NT2/D1 (cell line): ENCODE measurements at regions not wholly inside any gene's neighbourhood (a gene's known extent, or its start where the extent isn't known, plus 50 kb on each side); places are given as distances from the start of the nearest gene placed in this dataset.

Experiments
- DNase-seq: peaks from one replicate; pipeline ENCODE4 v3.0.0-alpha.2; 2011; ENCODE audit warnings: low read depth, low spot score
- H3K27me3 ChIP-seq: 2 replicates; pipeline ENCODE4 v1.6.0; 2011; ENCODE audit warnings: mild to moderate bottlenecking; ENCODE audit not compliant: insufficient read length, insufficient read depth
- H3K36me3 ChIP-seq: 2 replicates; pipeline ENCODE4 v1.6.1; 2011; ENCODE audit warnings: mild to moderate bottlenecking, low read length, mixed read lengths; ENCODE audit not compliant: insufficient read depth, insufficient read length
- H3K4me1 ChIP-seq: 2 replicates; pipeline ENCODE4 v1.5.1; 2011; ENCODE audit not compliant: insufficient read depth, insufficient read length
- H3K4me3 ChIP-seq: 2 replicates; pipeline ENCODE4 v1.5.1; 2011; ENCODE audit warnings: low read depth; ENCODE audit not compliant: insufficient read length
- H3K9ac ChIP-seq: 2 replicates; pipeline ENCODE4 v1.6.0; 2011; ENCODE audit warnings: low read depth; ENCODE audit not compliant: insufficient read length
- H3K9me3 ChIP-seq: 2 replicates; pipeline ENCODE4 v1.5.1; 2011; ENCODE audit warnings: mild to moderate bottlenecking, low read length; ENCODE audit not compliant: insufficient read depth
- SUZ12 ChIP-seq: IDR thresholded peaks from 2 replicates; pipeline ENCODE4 v1.6.1; 2011; ENCODE audit not compliant: insufficient read length, insufficient read depth; ENCODE audit errors: extremely low read depth
- YY1 ChIP-seq: IDR thresholded peaks from 2 replicates; pipeline ENCODE4 v1.6.1; 2011; ENCODE audit not compliant: insufficient read length, insufficient read depth
- ZNF274 ChIP-seq: IDR thresholded peaks from 2 replicates; pipeline ENCODE4 v1.6.1; 2011; ENCODE audit warnings: mild to moderate bottlenecking, low read depth, low read length

DNA sequence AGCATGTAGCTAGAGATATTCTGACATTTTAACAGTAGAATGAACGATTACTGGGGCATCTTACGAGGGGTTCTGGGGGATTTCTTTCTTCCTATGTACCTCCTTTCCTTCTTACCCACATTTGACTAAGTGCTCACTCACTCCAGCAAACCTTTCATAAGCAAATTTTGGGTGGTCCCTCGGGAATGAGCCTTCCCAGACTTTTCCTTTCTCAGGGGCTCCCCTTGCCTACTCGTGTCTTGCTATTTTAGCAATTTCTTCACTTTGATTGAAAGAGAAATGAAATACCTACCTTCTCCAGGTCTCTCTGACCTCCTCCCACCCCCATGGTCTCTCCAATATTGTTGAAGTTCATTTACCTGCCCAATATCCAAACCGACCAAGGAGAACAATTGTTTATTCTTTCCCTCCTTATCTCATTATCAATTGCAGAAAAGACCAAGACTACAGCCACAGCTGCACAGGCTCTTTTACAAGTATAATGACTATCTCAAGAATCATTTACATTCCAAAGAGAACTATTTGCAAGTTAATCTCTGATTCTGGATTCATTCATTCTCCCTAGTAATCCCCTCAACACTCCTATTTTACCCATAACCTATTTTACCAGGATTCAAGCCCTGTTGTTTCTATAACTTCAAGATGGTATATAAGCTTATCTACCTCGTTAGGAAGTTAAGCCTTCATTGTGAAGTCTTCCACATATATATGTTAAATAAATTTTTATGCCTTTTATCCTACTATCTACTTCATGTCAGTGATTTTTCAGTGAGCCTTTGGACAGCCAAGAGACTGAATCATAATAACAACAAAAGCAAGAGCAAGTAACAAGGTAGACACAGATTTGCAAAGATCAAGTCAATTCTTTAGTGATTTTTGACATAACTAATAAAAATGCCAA lies 480.6 kb downstream of the IPMK start:
- no peaks in the 10 kb centered on the region for H3K27me3 ChIP-seq
- no peak for TF ChIP-seq SUZ12
- no peak overlapping the region for H3K4me3 ChIP-seq
- H3K9ac ChIP-seq: no peak overlapping the region
- peaks cover 4% of the 10 kb centered on the region; the same call in 1 of the 2 replicates for H3K9me3 ChIP-seq
- DNase-seq: peak; percentile 61
- no peaks in the 10 kb centered on the region for H3K4me1 ChIP-seq
- no peaks in the 10 kb centered on the region for H3K36me3 ChIP-seq

DNA sequence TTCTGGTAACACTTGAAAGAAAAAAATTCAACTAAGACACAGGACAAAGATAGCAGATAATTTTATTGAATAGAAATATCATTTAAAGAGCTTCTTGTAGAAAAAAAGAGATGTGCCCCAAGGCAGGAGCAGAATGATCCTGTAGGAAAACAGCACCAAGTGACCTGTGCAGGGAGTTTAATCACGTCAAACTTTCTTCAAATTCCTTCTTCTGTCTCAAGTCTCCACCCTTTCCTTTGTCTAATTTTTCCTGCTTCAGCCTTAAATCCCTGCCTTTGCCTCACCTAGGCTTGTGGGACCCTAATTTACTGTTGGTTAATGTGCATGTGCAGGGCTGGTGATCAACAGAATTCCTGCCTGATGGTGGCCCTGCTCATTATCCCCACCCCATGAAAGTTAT lies 481.4 kb downstream of the IPMK start:
- DNase-seq: no peak
- Histone ChIP-seq H3K4me3 (no peak overlapping the region), H3K9me3 (peaks cover 4% of the 10 kb centered on the region; the same call in 1 of the 2 replicates), H3K27me3 (no peaks in the 10 kb centered on the region), H3K4me1 (no peaks in the 10 kb centered on the region), H3K9ac (no peak overlapping the region), H3K36me3 (no peaks in the 10 kb centered on the region)
- TF ChIP-seq ZNF274 (no peak), SUZ12 (no peak), YY1 (no peak)

DNA sequence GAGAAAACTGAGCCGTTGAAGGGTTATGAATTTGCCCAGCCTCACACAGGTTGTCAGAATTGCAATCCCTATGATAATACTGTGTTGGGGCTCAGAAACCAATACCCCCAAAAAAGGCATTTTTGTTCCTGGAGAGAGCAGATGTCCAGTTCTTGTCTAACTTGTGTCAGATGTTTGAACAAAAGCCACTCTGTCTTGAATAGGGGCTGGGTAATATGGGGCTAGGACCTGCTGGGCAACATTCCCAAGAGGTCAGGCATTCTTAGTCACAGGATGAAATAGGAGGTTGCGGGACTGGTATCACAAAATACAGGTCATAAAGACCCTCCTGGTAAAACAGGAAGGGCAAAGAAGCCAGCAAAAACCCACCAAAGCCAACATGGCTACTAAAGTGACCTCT lies 482.1 kb downstream of the IPMK start:
- no peak overlapping the region for H3K4me3 ChIP-seq
- no peaks in the 10 kb centered on the region for H3K36me3 ChIP-seq
- no peaks in the 10 kb centered on the region for H3K27me3 ChIP-seq
- no peaks in the 10 kb centered on the region for H3K4me1 ChIP-seq
- H3K9ac ChIP-seq: no peak overlapping the region
- peaks cover 4% of the 10 kb centered on the region; the same call in 1 of the 2 replicates for H3K9me3 ChIP-seq
- TF ChIP-seq ZNF274 (no peak), YY1 (no peak), SUZ12 (no peak)
- no peak for DNase-seq

DNA sequence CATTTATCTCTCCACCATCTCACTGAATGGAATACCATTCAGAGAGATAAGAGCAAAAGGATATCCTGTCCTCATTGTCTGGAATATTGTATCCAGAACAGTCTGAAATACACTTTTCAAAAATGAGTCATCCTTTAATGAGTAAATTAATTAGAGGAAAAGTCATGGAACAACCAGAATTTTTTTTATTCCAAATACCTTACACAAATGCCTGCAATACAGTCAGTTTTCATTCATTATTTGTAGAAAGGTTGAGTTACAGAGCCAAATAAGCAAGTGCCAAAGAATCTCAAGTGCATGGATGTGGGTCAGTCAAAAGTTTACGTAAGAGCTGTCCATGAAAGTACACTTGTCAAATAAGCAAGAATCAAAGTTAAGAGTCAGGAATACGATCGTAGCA lies 482.6 kb downstream of the IPMK start:
- no peak overlapping the region for H3K9ac ChIP-seq
- peaks cover 4% of the 10 kb centered on the region; the same call in 1 of the 2 replicates for H3K9me3 ChIP-seq
- H3K4me1 ChIP-seq: no peaks in the 10 kb centered on the region
- H3K4me3 ChIP-seq: no peak overlapping the region
- DNase-seq: no peak
- TF ChIP-seq SUZ12 (no peak), ZNF274 (no peak), YY1 (no peak)
- no peaks in the 10 kb centered on the region for H3K27me3 ChIP-seq
- H3K36me3 ChIP-seq: no peaks in the 10 kb centered on the region

DNA sequence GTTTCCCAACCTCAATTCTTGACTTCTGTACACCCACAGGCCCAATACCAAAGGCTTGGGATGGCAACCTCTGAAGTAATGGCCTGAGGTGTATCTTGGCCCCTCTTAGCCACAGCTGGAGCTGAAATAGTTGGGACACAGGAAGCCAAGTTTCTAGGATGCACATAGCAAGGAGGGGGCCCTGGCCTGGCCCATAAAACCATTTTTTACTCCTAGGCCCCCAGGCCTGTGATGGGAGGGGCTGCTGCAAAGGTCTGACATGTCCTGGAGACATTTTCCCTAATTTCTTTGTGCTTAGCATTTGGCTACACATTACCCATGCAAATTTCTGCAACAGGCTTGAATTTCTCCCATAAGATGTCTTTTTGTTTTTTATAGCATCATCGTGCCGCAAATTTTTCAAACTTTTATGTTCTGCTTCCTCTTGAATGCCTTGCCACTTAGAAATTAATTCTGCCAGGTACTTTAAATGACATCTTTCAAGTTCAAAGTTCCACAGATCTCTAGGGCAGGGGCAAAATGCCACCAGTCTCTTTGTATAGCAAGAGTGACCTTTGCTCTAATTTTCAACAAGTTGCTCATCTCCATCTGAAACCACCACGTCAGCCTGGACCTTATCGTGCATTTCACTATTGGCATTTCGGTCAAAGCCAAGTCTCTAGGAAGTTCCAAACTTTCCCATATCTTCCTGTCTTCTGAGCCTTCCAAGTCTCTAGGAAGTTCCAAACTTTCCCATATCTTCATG lies 490.8 kb downstream of the IPMK start:
- Histone ChIP-seq H3K4me3 (no peak overlapping the region), H3K9ac (no peak overlapping the region), H3K27me3 (no peaks in the 10 kb centered on the region), H3K4me1 (no peaks in the 10 kb centered on the region), H3K36me3 (no peaks in the 10 kb centered on the region), H3K9me3 (peaks cover 14% of the 10 kb centered on the region; the same call in 1 of the 2 replicates)
- DNase-seq: no peak
- TF ChIP-seq ZNF274 (no peak), SUZ12 (no peak), YY1 (no peak)

DNA sequence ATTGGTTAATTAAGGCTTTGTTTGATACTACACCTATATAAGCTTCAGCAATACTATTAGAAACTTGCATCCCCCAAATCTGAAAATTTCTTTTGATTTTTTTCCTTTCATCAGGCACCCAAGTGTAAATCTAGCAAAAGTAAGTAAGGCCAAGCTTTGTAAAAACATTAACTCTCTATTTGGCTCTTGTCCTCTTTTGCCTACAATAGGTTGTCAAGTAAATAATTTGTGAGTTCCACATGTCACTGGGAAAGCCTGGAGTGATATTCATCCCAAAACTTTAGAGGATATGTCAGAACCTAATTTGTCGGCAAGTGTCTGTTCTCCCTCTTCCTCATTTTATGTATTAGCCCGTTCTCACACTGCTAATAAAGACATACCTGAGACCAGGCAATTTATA lies 492.4 kb downstream of the IPMK start:
- Histone ChIP-seq H3K36me3 (no peaks in the 10 kb centered on the region), H3K4me1 (no peaks in the 10 kb centered on the region), H3K27me3 (no peaks in the 10 kb centered on the region), H3K9ac (no peak overlapping the region), H3K9me3 (peaks cover 14% of the 10 kb centered on the region; the same call in 1 of the 2 replicates), H3K4me3 (no peak overlapping the region)
- DNase-seq: no peak
- TF ChIP-seq SUZ12 (no peak), ZNF274 (no peak), YY1 (no peak)

DNA sequence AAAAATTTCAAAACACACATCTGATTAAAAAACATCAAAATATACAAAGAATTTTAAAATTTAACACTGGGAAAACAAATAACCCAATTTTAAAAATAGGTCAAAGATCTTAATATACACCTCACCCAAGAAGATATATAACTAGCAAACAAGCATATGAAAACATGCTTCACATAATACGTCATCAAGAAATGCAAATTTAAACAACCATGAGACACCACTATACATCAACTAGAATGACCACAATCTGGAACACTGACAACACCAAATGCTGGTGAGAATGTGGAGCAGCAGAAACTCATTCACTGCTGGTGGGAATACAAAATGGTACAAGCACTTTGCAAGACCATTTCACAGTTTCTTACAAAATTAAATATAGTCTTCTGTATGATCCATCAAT lies 498.4 kb downstream of the IPMK start:
- Histone ChIP-seq H3K36me3 (no peaks in the 10 kb centered on the region), H3K9ac (no peak overlapping the region), H3K4me1 (no peaks in the 10 kb centered on the region), H3K9me3 (no peaks in the 10 kb centered on the region), H3K4me3 (no peak overlapping the region), H3K27me3 (no peaks in the 10 kb centered on the region)
- no peak for DNase-seq
- TF ChIP-seq YY1 (no peak), SUZ12 (no peak), ZNF274 (no peak)
